Astrocyte (in vitro differentiated cells and primary cell): ENCODE measurements at regions not wholly inside any gene's neighbourhood (a gene's known extent, or its start where the extent isn't known, plus 50 kb on each side); places are given as distances from the start of the nearest gene placed in this dataset.

ENCODE experiments used
- DNase-seq: peaks from one replicate; pipeline ENCODE4 v3.0.0-alpha.2; 2010; ENCODE audit warnings: low read depth
- FAIRE-seq: peaks from 2 replicates; lab custom pipeline; 2011; peaks lifted over from hg19 to GRCh38; lab: Jason Lieb, UNC
- H2AFZ ChIP-seq: 2 replicates; pipeline ENCODE4 v1.6.0; 2012; ENCODE audit warnings: low read depth, low read length, inconsistent platforms
- H3K27ac ChIP-seq: 2 replicates; pipeline ENCODE4 v1.5.1; 2011; ENCODE audit warnings: low read depth, low read length, inconsistent platforms
- H3K27me3 ChIP-seq: 2 replicates; pipeline ENCODE4 v1.6.0; 2011; ENCODE audit warnings: low read length, inconsistent platforms; ENCODE audit not compliant: insufficient read depth
- H3K36me3 ChIP-seq: 2 replicates; pipeline ENCODE4 v1.5.1; 2011; ENCODE audit warnings: low read length, inconsistent platforms; ENCODE audit not compliant: insufficient read depth
- H3K4me1 ChIP-seq: 2 replicates; pipeline ENCODE4 v1.5.1; 2011; ENCODE audit warnings: low read length, inconsistent platforms; ENCODE audit not compliant: insufficient read depth
- H3K4me2 ChIP-seq: 2 replicates; pipeline ENCODE4 v1.6.0; 2012; ENCODE audit warnings: low read length, inconsistent platforms
- H3K4me3 ChIP-seq: 2 replicates; pipeline ENCODE4 v1.5.1; 2011; ENCODE audit warnings: low read depth, mild to moderate bottlenecking, low read length, inconsistent platforms; ENCODE audit not compliant: insufficient read depth
- H3K79me2 ChIP-seq: 2 replicates; pipeline ENCODE4 v1.6.0; 2012; ENCODE audit warnings: mild to moderate bottlenecking, low read length, inconsistent platforms; ENCODE audit not compliant: insufficient read depth
- H3K9ac ChIP-seq: 2 replicates; pipeline ENCODE4 v1.6.0; 2012; ENCODE audit warnings: mild to moderate bottlenecking, low read length, inconsistent platforms
- H3K9me3 ChIP-seq: 2 replicates; pipeline ENCODE4 v1.5.1; 2012; ENCODE audit warnings: low read depth, mild to moderate bottlenecking, low read length, inconsistent platforms; ENCODE audit not compliant: insufficient read depth
- H4K20me1 ChIP-seq: 2 replicates; pipeline ENCODE4 v1.6.0; 2012; ENCODE audit warnings: low read length, inconsistent platforms; ENCODE audit not compliant: insufficient read depth
- H3K27ac Mint-ChIP-seq: one replicate; pipeline ENCODE4 v1.8.0; 2021; ENCODE audit warnings: mild to moderate bottlenecking, mixed read lengths; ENCODE audit not compliant: unreplicated experiment
- H3K27me3 Mint-ChIP-seq: one replicate; pipeline ENCODE4 v1.8.0; 2021; ENCODE audit warnings: low read depth, mixed read lengths; ENCODE audit not compliant: unreplicated experiment
- H3K36me3 Mint-ChIP-seq: one replicate; pipeline ENCODE4 v1.8.0; 2021; ENCODE audit warnings: low read depth, mixed read lengths; ENCODE audit not compliant: unreplicated experiment
- H3K4me1 Mint-ChIP-seq: one replicate; pipeline ENCODE4 v1.8.0; 2021; ENCODE audit warnings: low read depth, mixed read lengths; ENCODE audit not compliant: unreplicated experiment
- H3K4me3 Mint-ChIP-seq: one replicate; pipeline ENCODE4 v1.8.0; 2021; ENCODE audit warnings: mild to moderate bottlenecking, moderate library complexity, mixed read lengths; ENCODE audit not compliant: unreplicated experiment
- H3K9me3 Mint-ChIP-seq: one replicate; pipeline ENCODE4 v1.8.0; 2021; ENCODE audit warnings: mild to moderate bottlenecking, mixed read lengths; ENCODE audit not compliant: unreplicated experiment
- CTCF ChIP-seq: IDR thresholded peaks from 2 replicates; pipeline ENCODE4 v1.5.1; 2011; ENCODE audit warnings: low read depth, mild to moderate bottlenecking, inconsistent platforms, low read length, moderate library complexity; ENCODE audit not compliant: insufficient read depth
- EZH2 ChIP-seq: IDR thresholded peaks from 2 replicates; pipeline ENCODE4 v1.6.1; 2012; ENCODE audit warnings: mild to moderate bottlenecking, low read length, inconsistent platforms; ENCODE audit not compliant: insufficient read depth

- DNase-seq, result no peak
- peak overlapping the region; percentile 69 for H3K4me2 ChIP-seq
These were observed 229.1 kb upstream of the DGKB start for GRCh38 chr7:15131661-15132060.

GRCh38 chr7:15130666-15131541 is 228.4 kb upstream of the DGKB start:
- H3K27ac Mint-ChIP-seq, result no peak overlapping the region
- TF ChIP-seq EZH2 (no peak), CTCF (no peak)
- H3K4me3 Mint-ChIP-seq, result no peak overlapping the region
- no peaks in the 10 kb centered on the region for H4K20me1 ChIP-seq
- H3K9me3 ChIP-seq, result no peaks in the 10 kb centered on the region
- H3K79me2 ChIP-seq, result no peaks in the 10 kb centered on the region
- FAIRE-seq (peak; percentile 63), DNase-seq (peak; percentile 75)
- peak overlapping the region; percentile 60 for H3K27ac ChIP-seq
- no peak overlapping the region for H2AFZ ChIP-seq
- H3K36me3 ChIP-seq, result no peaks in the 10 kb centered on the region
- no peak overlapping the region for H3K4me3 ChIP-seq
- H3K4me2 ChIP-seq, result peak overlapping the region; percentile 69
- H3K36me3 Mint-ChIP-seq, result no peaks in the 10 kb centered on the region
- peaks cover 14% of the 10 kb centered on the region for H3K4me1 ChIP-seq
- no peaks in the 10 kb centered on the region for H3K9me3 Mint-ChIP-seq
- no peaks in the 10 kb centered on the region for H3K27me3 Mint-ChIP-seq
- no peaks in the 10 kb centered on the region for H3K27me3 ChIP-seq
- no peaks in the 10 kb centered on the region for H3K4me1 Mint-ChIP-seq
- peak overlapping the region; percentile 34 for H3K9ac ChIP-seq

More at GRCh38 chr7:15131661-15132060, 229.1 kb upstream of the DGKB start:
- Histone ChIP-seq H3K36me3 (no peaks in the 10 kb centered on the region), H3K9ac (no peak overlapping the region), H3K79me2 (no peaks in the 10 kb centered on the region), H3K27ac (peak overlapping the region; percentile 46), H3K4me1 (peaks cover 14% of the 10 kb centered on the region), H2AFZ (no peak overlapping the region), H3K4me3 (no peak overlapping the region), H3K27me3 (no peaks in the 10 kb centered on the region), H3K9me3 (no peaks in the 10 kb centered on the region), H4K20me1 (no peaks in the 10 kb centered on the region)
- Mint-ChIP-seq H3K9me3 (no peaks in the 10 kb centered on the region), H3K27me3 (no peaks in the 10 kb centered on the region), H3K4me3 (no peak overlapping the region), H3K36me3 (no peaks in the 10 kb centered on the region), H3K4me1 (no peaks in the 10 kb centered on the region), H3K27ac (no peak overlapping the region)
- no peak for TF ChIP-seq CTCF
- no peak for TF ChIP-seq EZH2
- FAIRE-seq, result no peak

GRCh38 chr7:15128716-15129115 is 226.2 kb upstream of the DGKB start:
- H3K27ac Mint-ChIP-seq, result no peak overlapping the region
- no peak for FAIRE-seq
- no peaks in the 10 kb centered on the region for H3K9me3 ChIP-seq

More at GRCh38 chr7:15128716-15129115, 226.2 kb upstream of the DGKB start:
- no peak overlapping the region for H3K4me3 ChIP-seq
- H3K27ac ChIP-seq, result no peak overlapping the region
- Mint-ChIP-seq H3K9me3 (no peaks in the 10 kb centered on the region), H3K4me1 (no peaks in the 10 kb centered on the region), H3K4me3 (no peak overlapping the region), H3K36me3 (no peaks in the 10 kb centered on the region), H3K27me3 (no peaks in the 10 kb centered on the region)
- H3K36me3 ChIP-seq, result no peaks in the 10 kb centered on the region
- peaks cover 14% of the 10 kb centered on the region for H3K4me1 ChIP-seq
- no peaks in the 10 kb centered on the region for H3K79me2 ChIP-seq
- no peaks in the 10 kb centered on the region for H3K27me3 ChIP-seq
- no peak for TF ChIP-seq EZH2
- no peak for TF ChIP-seq CTCF
- no peak for DNase-seq
- H4K20me1 ChIP-seq, result no peaks in the 10 kb centered on the region
- H3K4me2 ChIP-seq, result no peak overlapping the region
- H2AFZ ChIP-seq, result no peak overlapping the region
- H3K9ac ChIP-seq, result no peak overlapping the region
